Esophagus squamous epithelium (tissue), 5 donors: ENCODE measurements at regions not wholly inside any gene's neighbourhood (a gene's known extent, or its start where the extent isn't known, plus 50 kb on each side); places are given as distances from the start of the nearest gene placed in this dataset.

ENCODE experiments used
- DNase-seq: peaks from one replicate; lab custom pipeline; 2025; lab: John Stamatoyannopoulos, UW
- H3K27ac ChIP-seq, 4 donors: fragments of 200-600 bp; sonication (generic); one replicate each; pipeline ENCODE4 v1.5.1; 2016 to 2019; ENCODE audit warnings: mild to moderate bottlenecking in 1 of 4
- H3K27me3 ChIP-seq, 4 donors: fragments of 200-600 bp; sonication (generic); 1 replicate in 3 of 4; 2 replicates in 1 of 4; pipeline versions ENCODE4 v1.5.1 to v1.6.0; 2017 to 2021; ENCODE audit warnings: antibody characterized with exemption in 1 of 4
- H3K36me3 ChIP-seq, 3 donors: fragments of 200-600 bp; sonication (generic); one replicate each; pipeline ENCODE4 v1.5.1; 2016 to 2019
- H3K4me1 ChIP-seq, 3 donors: fragments of 200-600 bp; sonication (generic); one replicate each; pipeline ENCODE4 v1.5.1; 2017 to 2019
- H3K4me3 ChIP-seq, 4 donors: fragments of 200-600 bp; sonication (generic); 1 replicate in 3 of 4; 2 replicates in 1 of 4; pipeline ENCODE4 v1.5.1; 2016 to 2019; ENCODE audit warnings: mild to moderate bottlenecking in 2 of 4, moderate library complexity in 1 of 4
- H3K9me3 ChIP-seq, 3 donors: fragments of 200-600 bp; sonication (generic); one replicate each; pipeline ENCODE4 v1.5.1; 2016 to 2019
- CTCF ChIP-seq, 6 experiments: fragments of 450-650 bp in 4 of 6; fragments of 200-600 bp in 2 of 6; sonication (generic) in 2 of 6; IDR thresholded peaks; one replicate each; pipeline ENCODE4 v1.5.1; 2016 to 2019; ENCODE audit warnings: antibody characterized with exemption in 6 of 6, mild to moderate bottlenecking in 4 of 6, moderate library complexity in 4 of 6
- POLR2A ChIP-seq, 4 donors: fragments of 450-650 bp; IDR thresholded peaks; one replicate each; pipeline ENCODE4 v1.6.1; 2017; ENCODE audit warnings: antibody characterized with exemption in 4 of 4, mild to moderate bottlenecking in 4 of 4, moderate library complexity in 3 of 4
- WGBS, 2 donors: methylation state at CpG; one replicate each; pipeline ENCODE4 v1.1.5; 2018; 5-methylcytosine and 5-hydroxymethylcytosine counted together
- intact Hi-C: fragments of 100-400 bp; cut with DNase I; formaldehyde crosslinking; loops from one replicate; pipeline ENCODE4 v1.15.0; 2022
- donor health status: DM: yes; HTN: yes; CAD: no.

DNA sequence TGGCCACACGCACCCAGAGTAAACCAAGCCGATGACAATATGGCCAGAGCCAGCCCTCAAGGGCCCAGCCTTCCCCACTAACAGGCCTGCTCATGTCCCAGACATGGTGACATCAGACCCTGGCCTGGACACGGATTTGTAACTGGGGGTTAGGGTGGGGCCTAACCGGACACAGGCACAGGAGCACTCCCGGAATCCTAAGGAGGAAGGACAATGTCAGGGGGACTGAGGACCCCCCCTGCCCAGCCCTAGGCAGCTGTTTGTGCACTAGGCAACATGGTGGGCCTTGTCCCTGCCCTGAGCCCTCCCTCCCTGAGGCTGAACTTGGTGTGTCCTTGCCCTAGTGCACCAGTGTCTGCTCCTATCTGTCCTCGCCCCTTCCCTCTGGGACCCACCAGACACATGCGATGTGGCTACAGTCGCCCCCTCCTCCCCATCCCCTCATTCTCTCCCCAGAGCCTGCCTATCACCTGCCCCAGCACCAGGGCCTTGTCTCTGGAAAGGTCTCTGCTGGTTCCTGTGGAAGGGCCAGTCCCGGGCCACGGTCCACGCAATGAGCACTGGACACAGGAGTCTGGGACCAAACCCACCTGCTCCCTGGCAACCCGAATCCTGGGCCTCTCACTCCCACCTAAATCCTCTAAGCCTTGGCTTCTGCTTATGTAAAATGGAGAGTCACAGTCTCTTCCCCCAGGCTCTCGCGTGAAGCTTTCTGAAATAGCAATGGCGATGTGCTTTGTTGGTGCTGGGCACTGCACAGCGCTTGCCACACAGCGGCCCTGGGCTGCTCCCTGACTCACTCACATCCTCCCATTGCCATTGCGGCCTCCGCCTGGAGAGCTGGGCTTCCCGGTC, 76.5 kb upstream of the RAB6C start:
- no peak for TF ChIP-seq POLR2A (IDR thresholded peaks at IDR 0.05)
- TF ChIP-seq CTCF (IDR thresholded peaks at IDR 0.05), result no peak
- no peak overlapping the region for H3K4me3 ChIP-seq
- DNase-seq, result no peak
- WGBS, 2 donors, result 85 to 91% methylated on average over 13 to 14 of the region's 20 CpGs
- H3K36me3 ChIP-seq, result no peaks in the 10 kb centered on the region
- H3K27me3 ChIP-seq, result peaks cover 0 to 5% (median 0%) of the 10 kb centered on the region in 4 donors
- no peaks in the 10 kb centered on the region for H3K9me3 ChIP-seq
- H3K4me1 ChIP-seq, result no peaks in the 10 kb centered on the region
- intact Hi-C loops, result no loop called here
- H3K27ac ChIP-seq, result no peak overlapping the region

GRCh38 chr2:129903586-129904425, 75.7 kb upstream of the RAB6C start:
- no peaks in the 10 kb centered on the region for H3K36me3 ChIP-seq
- H3K27ac ChIP-seq, result no peak overlapping the region
- no peak for TF ChIP-seq CTCF (IDR thresholded peaks at IDR 0.05)
- TF ChIP-seq POLR2A (IDR thresholded peaks at IDR 0.05), result no peak
- no peak for DNase-seq
- H3K4me1 ChIP-seq, result no peaks in the 10 kb centered on the region
- no peak overlapping the region for H3K4me3 ChIP-seq
- H3K9me3 ChIP-seq, result no peaks in the 10 kb centered on the region
- H3K27me3 ChIP-seq, result peaks cover 0 to 10% (median 0%) of the 10 kb centered on the region in 4 donors
- intact Hi-C loops, result no loop called here
- 58 to 72% methylated on average over 3 to 14 of the region's 17 CpGs for WGBS, 2 donors

- no peak for TF ChIP-seq POLR2A (IDR thresholded peaks at IDR 0.05)
- TF ChIP-seq CTCF (IDR thresholded peaks at IDR 0.05), result no peak
- intact Hi-C loops, result no loop called here
- 75 to 80% methylated on average over 9 to 15 of the region's 20 CpGs for WGBS, 2 donors
- no peak for DNase-seq
- H3K4me1 ChIP-seq, result no peaks in the 10 kb centered on the region
- H3K27ac ChIP-seq, result no peak overlapping the region
- no peaks in the 10 kb centered on the region for H3K9me3 ChIP-seq
- H3K27me3 ChIP-seq, result peaks cover 0 to 10% (median 0%) of the 10 kb centered on the region in 4 donors
- no peak overlapping the region for H3K4me3 ChIP-seq
- no peaks in the 10 kb centered on the region for H3K36me3 ChIP-seq
Observed at GRCh38 chr2:129904532-129905446, 74.7 kb upstream of the RAB6C start.

DNA sequence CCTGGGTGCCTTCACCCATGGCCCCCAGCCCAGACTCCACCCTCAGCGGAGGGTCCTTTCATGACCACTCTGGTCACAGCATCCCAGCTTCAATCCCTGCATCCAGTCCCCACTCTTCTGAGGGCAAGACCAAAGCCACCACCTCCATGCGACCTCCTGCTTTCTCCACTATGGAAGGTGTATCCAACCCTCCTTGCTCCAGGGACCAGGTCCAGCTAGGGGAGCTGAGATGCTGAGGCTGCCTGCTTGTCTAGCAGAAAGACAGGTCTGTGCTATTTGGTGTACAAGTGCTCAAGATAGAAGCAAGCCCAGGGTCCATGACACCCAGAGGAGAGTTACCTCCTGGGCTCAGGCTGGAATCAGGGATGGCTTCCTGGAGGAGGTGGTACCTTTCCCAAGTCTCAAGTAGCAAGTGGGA, 73.8 kb upstream of the RAB6C start:
- Histone ChIP-seq H3K27me3 (peaks cover 0 to 10% (median 0%) of the 10 kb centered on the region in 4 donors), H3K4me3 (no peak overlapping the region), H3K27ac (no peak overlapping the region), H3K36me3 (no peaks in the 10 kb centered on the region), H3K4me1 (no peaks in the 10 kb centered on the region), H3K9me3 (no peaks in the 10 kb centered on the region)
- no peak for DNase-seq
- intact Hi-C loops, result no loop called here
- TF ChIP-seq CTCF (IDR thresholded peaks at IDR 0.05), result no peak
- TF ChIP-seq POLR2A (IDR thresholded peaks at IDR 0.05), result no peak
- 100% methylated on average over 1 of the region's 2 CpGs; no CpG with 5 or more reads in 1 of the 2 donors for WGBS, 2 donors
